Cardiac muscle cell (in vitro differentiated cells and primary cell): ENCODE measurements at regions not wholly inside any gene's neighbourhood (a gene's known extent, or its start where the extent isn't known, plus 50 kb on each side); places are given as distances from the start of the nearest gene placed in this dataset.

ENCODE experiments used
- DNase-seq, 2 donors: peaks; one replicate each; pipeline versions ENCODE4 v3.0.0 to v3.0.0-alpha.2; 2010 to 2017; ENCODE audit warnings: low read depth in 1 of 2, low spot score in 1 of 2
- H3K27ac ChIP-seq: fragments of 200-600 bp; sonication (generic); 2 replicates; pipeline ENCODE4 v1.5.1; 2016
- H3K27me3 ChIP-seq: fragments of 200-600 bp; sonication (generic); 2 replicates; pipeline ENCODE4 v1.6.0; 2016; ENCODE audit warnings: control low read depth
- H3K36me3 ChIP-seq: fragments of 200-600 bp; sonication (generic); 2 replicates; pipeline ENCODE4 v1.5.1; 2016; ENCODE audit warnings: control low read depth
- H3K4me1 ChIP-seq: fragments of 200-600 bp; sonication (generic); 2 replicates; pipeline ENCODE4 v1.8.1; 2017; ENCODE audit warnings: low read depth, mild to moderate bottlenecking, mixed run types
- H3K4me3 ChIP-seq: fragments of 200-600 bp; sonication (generic); 2 replicates; pipeline ENCODE4 v1.5.1; 2016; ENCODE audit warnings: mild to moderate bottlenecking
- H3K9me3 ChIP-seq: fragments of 200-600 bp; sonication (generic); 2 replicates; pipeline ENCODE4 v1.5.1; 2017; ENCODE audit warnings: low read depth, mild to moderate bottlenecking, control low read depth
- CTCF ChIP-seq: IDR thresholded peaks from 2 replicates; pipeline ENCODE4 v1.5.1; 2012; ENCODE audit warnings: low read depth, mild to moderate bottlenecking, low read length

GRCh38 chr1:5221451-5221850 is 567.0 kb downstream of the AJAP1 start:
- Histone ChIP-seq H3K4me3 (no peak overlapping the region), H3K27ac (no peak overlapping the region), H3K4me1 (no peaks in the 10 kb centered on the region), H3K9me3 (no peaks in the 10 kb centered on the region), H3K27me3 (peaks cover 20% of the 10 kb centered on the region), H3K36me3 (no peaks in the 10 kb centered on the region)
- DNase-seq: no peak
- TF ChIP-seq CTCF: no peak

GRCh38 chr1:5220821-5221220 is 566.4 kb downstream of the AJAP1 start:
- no peak for DNase-seq
- Histone ChIP-seq H3K27me3 (peaks cover 14% of the 10 kb centered on the region), H3K27ac (no peak overlapping the region), H3K9me3 (no peaks in the 10 kb centered on the region), H3K36me3 (no peaks in the 10 kb centered on the region), H3K4me1 (no peaks in the 10 kb centered on the region), H3K4me3 (no peak overlapping the region)
- no peak for TF ChIP-seq CTCF

GRCh38 chr1:5220421-5220820 is 566.0 kb downstream of the AJAP1 start:
- Histone ChIP-seq H3K27me3 (peaks cover 12% of the 10 kb centered on the region), H3K4me1 (no peaks in the 10 kb centered on the region), H3K36me3 (no peaks in the 10 kb centered on the region), H3K4me3 (no peak overlapping the region), H3K27ac (no peak overlapping the region), H3K9me3 (no peaks in the 10 kb centered on the region)
- TF ChIP-seq CTCF: no peak
- no peak for DNase-seq

GRCh38 chr1:5200006-5200405 is 545.6 kb downstream of the AJAP1 start:
- TF ChIP-seq CTCF: no peak
- DNase-seq: no peak
- Histone ChIP-seq H3K27me3 (no peaks in the 10 kb centered on the region), H3K36me3 (no peaks in the 10 kb centered on the region), H3K4me3 (no peak overlapping the region), H3K4me1 (no peaks in the 10 kb centered on the region), H3K9me3 (no peaks in the 10 kb centered on the region), H3K27ac (no peak overlapping the region)

- no peaks in the 10 kb centered on the region for H3K4me1 ChIP-seq
- peak in 1 of 2 donors; percentile 7 for DNase-seq
- H3K36me3 ChIP-seq: no peaks in the 10 kb centered on the region
- no peak overlapping the region for H3K27ac ChIP-seq
- no peak for TF ChIP-seq CTCF
- H3K4me3 ChIP-seq: no peak overlapping the region
- H3K27me3 ChIP-seq: no peaks in the 10 kb centered on the region
- no peaks in the 10 kb centered on the region for H3K9me3 ChIP-seq
Measured at GRCh38 chr1:5198328-5198727, 543.9 kb downstream of the AJAP1 start.

- Histone ChIP-seq H3K9me3 (no peaks in the 10 kb centered on the region), H3K27ac (no peak overlapping the region), H3K36me3 (no peaks in the 10 kb centered on the region), H3K4me3 (no peak overlapping the region), H3K4me1 (no peaks in the 10 kb centered on the region), H3K27me3 (no peaks in the 10 kb centered on the region)
- no peak for TF ChIP-seq CTCF
- no peak for DNase-seq
Measured at GRCh38 chr1:5191470-5191869, 537.1 kb downstream of the AJAP1 start.
